ENCODE measurements at regions not wholly inside any gene's neighbourhood (a gene's known extent, or its start where the extent isn't known, plus 50 kb on each side); places are given as distances from the start of the nearest gene placed in this dataset.
A peak's percentile ranks its signal among the peaks of the same experiment; 100 is the strongest.
"Not testable (repeated sequence)": the region's sequence is repeated elsewhere in the genome, so short reads cannot be mapped to it uniquely, and the experiment has no call there.

DNA sequence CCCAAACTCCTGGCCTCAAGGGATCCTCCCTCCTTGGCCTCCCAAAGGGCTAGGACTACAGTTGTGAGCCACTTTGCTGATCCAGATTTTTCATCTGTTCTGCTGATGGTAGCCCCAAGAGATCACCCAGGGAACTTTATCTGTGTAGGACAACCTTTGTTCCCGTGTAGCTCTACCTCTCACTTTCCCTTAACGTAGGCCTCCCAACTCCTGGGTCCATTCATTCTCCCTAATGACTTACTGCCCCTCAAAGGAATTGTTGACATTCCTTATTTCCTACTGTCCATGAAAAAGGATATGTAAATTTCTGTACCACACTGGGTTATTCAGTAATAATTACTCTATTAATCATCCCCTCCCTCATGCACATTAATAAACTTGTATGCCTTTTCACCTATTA, 51.0 kb upstream of the PHF24 start:
- no peak for DNase-seq

DNA sequence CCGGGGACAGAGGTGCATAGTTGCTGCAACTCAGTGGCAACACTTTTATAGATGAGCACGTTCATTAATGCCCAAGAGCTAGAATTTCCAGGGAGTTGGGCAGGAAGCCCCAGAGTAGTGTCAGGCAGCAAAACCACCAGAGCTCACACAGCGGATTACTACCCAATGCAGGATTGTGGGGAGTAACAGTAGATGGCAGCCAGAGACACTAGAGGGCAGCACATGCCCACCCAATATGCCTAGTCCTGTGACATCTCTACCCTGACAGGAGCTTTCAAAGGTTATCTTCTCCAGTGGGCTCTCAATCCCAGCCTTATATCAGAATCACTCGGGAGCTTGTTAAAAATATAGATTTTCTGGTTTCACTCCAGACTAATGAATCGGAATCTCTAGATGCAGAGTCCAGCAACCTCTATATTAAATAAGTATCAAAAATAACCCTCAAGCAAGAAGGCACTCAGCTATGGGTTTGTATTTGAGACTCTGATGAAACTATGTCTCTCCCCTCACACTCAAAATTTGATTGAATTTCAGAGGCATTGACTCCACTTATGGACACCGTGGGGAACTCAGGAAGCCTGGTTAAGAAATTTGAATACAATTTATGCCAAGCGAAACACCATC, 58.4 kb upstream of the PHF24 start:
- peak; percentile 83 for DNase-seq

DNA sequence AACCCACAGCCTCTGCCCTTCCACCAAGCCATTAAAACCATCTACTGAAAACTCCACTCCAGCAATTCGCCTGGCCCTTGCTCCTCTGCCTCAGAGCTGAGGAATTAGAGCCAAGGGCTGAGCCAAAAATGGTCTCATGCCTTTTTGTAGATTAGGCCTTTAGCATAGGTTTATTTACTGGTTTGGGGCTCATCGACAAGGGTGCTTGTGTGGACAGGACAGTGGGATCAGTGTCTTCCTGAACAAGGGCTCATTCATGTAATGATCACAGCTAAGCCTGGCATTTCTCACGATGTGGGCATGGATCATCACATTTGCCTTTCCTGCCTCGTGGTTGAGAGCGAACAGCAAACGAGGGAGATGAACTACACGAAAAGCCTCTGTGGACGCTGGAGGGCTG, 59.2 kb upstream of the PHF24 start:
- no peak for DNase-seq

DNA sequence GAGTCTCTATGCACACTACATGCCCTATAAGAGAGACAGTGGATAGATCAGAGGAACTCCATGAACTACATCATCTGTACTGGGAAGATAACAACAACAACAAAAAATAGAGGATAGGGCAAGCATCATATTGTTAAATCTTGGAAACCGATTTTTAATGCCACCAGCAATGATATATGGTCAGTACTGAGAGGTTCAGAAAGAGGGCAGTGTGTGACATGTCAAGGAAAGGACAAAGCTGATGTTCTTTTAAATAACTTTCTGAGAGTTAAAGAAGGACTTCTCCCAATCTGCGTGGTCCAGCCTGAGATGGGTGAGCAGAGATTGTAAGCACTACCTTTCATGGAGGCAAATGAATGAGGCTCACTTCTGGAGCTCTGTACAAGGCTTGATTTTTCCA, 62.0 kb upstream of the PHF24 start:
- no peak for DNase-seq

DNA sequence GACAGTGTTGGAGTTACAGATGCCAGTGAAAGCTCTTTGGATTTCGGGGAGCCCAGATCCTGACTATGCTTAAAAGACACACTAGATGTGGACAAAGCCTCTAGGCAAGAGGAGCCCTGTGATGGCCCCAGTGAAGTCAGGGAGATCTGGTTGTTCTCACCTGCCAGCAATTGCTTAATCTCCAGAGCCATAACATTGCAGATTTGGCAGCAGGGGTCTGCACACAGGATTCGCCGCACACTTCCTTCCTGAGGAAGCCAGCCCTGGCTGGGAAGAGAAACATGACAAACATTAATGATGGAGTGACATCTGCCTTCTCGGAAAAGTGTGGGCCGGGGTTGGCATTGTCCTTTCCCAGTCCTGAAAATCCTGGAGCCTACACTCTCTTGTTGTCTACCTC, 65.2 kb upstream of the PHF24 start:
- no peak for DNase-seq

DNA sequence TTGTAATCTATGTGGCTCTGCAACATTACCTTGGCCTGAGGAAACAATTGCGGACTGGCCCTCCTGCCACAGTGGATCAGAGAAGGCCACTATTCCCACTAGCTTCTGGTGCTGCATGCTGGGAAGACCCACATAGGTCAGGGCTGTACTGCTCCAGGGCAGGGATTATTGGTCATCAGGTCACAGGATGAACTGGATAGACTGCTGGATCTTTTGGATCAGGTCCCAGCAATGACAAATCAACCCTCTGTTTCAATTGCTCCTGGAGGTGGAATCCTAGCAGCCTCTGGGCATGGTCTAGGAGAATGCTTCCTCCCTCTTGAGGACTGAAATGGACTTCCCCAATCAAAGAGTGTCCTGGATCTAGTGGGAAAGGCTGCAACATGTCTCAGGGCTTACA, 66.7 kb upstream of the PHF24 start:
- DNase-seq = no peak

DNA sequence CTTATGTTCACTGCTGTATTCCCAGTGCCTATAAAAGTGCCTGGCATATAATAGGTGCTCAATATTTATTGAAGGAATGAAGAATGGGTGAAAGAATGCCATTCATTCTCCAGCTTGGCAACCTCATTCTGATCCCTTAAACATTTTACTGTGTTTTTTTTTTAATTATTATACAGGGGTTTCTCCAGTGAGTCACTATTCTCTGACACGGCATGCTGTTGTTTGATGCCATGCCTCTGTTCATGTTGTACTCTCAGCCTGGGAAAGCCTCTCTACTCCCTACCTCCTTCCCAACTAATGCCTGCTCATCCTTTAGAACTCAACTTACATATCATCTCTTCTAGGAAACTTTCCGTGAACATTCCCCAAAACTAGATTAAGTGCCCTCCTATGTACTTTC, 70.2 kb upstream of the PHF24 start:
- no peak for DNase-seq

DNA sequence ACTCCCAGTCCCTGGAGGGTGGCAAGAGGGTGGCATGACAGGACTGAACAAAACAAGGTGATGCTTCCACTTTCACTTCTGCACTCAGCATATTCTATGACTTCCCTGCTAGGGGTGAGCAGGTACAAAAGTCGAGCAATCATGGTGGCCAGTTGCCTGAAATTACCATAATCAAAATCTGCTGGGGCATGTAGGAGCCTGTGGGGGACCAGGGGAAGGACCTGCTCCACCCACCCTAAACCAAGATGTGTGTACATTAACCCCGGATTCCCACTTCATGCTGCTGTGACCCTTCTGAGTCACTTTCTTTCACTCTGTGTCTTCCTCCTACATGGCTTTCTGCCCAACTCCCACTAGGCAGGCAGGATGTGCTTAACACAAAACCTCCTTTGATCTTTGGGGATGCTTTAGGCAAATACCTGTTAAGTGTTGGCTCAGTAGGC, 73.3 kb upstream of the PHF24 start:
- no peak for DNase-seq

DNA sequence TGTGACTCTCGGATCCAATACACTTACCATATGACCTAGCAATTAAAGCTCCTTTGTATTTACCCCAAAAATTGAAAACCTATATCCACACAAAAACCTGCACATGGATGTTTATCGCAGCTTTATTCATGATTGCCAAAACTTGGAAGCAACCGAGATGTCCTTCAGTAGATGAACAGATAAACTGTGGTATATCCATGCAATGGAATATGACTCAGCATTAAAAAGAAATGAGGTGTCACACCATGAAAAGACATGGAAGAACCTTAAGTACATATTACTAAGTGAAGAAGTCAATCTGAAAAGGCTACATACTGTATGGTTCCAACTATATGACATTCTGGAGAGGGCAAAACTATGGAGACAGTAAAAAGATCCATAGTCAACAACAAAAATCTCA, 82.0 kb upstream of the PHF24 start:
- DNase-seq = no peak

DNA sequence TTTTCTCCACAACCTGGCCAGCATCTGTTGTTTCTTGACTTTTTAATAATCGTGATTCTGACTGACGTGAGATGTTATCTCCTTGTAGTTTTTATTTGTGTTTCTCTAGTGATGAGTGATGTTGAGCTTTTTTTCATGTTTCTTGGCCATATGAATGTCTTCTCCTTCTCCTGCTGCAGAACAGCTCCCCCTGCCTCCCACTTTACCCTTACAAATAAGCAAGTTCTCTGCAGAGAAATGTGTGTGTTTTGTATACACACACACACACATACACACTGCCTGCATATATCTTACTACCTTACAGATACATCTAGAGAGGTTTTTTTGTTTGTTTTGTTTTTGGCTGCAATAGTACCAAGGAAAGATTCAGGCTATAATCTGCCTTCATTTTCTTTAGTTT, 88.7 kb upstream of the PHF24 start:
- no peak for DNase-seq

DNA sequence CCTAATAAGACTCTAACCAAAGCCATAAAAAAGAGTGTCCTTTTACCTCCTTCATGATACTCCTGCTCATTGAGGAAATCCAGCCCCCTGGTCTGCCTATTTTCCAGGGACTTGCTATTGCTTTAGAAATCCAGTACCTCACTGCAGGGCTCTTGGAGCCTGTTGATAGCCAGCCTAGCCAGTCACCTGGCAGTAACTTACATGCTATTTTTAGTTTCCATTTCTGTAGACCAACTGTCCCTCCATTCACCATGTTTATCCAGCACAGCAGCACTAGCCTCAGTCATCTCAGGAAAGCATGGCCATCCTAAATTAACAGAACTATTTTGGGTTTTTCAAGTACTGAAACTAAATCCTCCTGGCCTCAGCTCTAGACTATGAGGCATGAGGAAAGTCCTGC, 91.5 kb upstream of the PHF24 start:
- no peak for DNase-seq

DNA sequence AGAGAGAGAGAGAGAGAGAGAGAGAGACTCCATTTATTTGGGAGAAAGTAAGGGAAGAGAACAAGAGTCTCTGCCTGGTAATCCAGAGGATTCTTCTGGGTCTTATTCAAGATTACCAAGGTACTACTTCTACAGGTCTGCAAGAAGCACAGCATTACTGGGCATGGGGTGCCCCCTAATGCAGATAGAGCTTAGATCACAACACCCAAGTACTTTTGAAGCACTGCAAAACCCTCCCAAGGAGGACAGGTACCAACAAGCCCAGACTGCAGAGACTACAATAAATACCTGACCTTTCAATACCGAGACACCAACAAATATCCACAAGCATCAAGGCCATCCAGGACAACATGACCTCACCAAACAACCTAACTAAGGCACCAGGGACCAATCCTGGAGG, 94.7 kb upstream of the PHF24 start:
- no peak for DNase-seq

DNA sequence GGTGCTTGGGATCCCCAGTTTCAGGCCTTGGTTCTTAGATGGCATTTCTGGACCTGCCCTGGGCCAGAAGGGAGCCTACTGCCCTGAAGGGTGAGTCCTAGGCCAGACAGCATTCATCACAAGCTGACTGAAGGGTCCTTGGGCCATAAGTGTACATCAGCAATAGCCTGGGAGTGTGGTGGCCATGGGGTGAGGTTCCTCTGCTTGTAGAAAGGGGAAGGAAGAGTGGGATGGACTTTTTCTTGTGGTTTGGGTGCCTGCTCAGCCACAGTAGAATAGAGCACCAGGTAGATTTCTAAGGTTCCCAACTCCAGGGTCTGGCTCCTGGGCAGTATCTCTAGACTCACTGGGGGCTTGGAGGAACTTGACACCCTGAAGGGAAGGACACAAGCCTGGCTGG, 95.2 kb upstream of the PHF24 start:
- no peak for DNase-seq

DNA sequence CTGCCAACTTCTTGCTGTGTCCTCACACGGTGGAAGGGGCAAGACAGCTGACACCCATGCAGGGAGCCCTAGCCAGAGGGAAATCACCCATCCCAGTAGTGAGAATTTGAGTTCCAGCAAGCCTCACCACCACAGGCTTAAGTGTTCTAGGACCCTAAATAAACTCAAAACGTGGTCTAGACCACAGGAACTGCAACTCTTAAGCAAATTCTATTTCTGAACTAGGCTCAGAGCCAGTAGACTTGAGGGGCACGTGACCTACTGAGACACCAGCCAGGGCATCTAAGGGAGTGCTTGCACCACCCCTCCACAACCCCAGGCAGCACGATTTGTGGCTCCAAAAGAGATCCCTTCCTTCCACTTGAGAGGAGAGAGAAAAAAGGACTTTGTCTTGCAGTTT, 96.0 kb upstream of the PHF24 start:
- DNase-seq = no peak

DNA sequence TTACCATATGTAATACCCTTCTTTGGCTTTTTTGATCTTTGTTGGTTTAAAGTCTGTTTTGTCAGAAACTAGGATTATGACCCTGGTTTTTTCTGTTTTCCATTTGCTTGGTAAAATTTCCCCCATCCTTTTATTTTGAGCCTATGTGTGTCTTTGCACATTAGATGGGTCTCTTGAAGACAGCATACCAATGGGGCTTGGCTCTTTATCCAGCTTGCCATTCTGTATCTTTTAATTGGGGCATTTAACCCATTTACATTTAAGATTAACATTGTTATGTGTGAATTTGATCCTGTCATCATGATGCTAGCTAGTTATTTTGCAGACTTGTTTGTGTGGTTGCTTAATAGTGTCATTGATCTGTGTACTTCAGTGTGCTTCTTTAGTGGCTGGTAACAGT, 103.1 kb upstream of the PHF24 start:
- DNase-seq = not testable (repeated sequence)

DNA sequence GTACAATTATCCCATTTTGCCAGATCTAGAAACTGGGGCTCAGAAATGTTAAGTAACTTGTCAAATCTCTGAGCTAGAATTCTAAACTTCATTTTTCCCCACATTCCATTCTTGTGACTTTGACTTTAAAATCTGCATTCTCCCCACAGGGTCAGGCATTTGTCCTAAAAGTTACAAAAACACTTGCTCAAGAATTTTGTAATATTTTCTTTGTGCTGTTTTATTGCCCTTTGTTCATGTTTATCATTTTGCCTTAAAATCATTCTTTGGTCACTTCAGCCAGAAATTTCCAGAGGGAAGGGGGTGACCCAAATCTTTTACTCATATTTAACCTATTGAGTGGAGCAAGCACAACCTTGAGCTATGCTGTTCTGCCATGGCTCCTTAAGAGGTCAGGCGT, 120.1 kb upstream of the CCL21 start:
- no peak for DNase-seq

DNA sequence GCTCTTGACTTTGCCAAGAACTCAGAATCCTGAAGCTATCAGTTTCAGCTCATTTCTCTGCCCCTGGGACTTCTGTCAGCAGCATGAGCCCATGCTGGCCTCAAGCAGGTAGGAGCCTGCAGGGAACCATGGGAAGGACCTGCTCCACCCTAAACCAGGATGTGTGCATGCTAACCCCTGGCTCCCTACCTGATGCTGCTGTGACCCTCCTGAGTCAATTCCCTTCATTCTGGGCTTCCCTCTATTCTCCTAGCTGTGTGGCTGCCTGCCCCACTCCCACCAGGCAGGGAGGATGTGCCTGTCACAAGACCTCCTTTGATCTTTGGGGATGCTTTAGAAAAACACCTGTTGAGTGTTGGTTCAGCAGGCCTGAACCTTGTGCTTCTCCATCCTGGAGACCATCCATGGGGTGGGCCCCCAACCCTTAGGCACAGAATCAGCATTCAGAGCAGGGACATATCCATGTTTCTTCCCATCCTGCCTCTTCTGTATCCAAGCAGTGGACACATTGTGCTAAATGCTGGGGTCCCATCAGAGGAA, 117.1 kb upstream of the CCL21 start:
- no peak for DNase-seq

DNA sequence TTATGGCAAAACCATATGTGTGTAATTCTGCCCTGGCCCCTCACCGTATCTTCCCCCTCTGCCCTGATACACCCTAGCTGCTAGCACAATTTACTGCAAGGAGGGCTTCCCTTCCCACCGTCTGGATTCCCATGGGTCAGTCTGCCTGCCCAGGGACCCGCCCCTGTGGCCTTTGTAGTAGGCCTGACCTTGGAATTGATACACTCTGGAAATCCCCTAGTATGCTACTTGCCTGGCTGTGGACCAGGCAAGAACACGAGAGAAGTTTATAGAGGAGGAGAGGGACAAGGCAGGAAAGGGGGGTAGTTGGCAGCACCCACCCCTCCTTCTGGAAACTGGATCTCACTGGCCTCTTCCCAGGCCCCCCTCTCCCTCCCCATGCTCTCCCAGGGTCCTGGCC, 115.8 kb upstream of the CCL21 start:
- no peak for DNase-seq

DNA sequence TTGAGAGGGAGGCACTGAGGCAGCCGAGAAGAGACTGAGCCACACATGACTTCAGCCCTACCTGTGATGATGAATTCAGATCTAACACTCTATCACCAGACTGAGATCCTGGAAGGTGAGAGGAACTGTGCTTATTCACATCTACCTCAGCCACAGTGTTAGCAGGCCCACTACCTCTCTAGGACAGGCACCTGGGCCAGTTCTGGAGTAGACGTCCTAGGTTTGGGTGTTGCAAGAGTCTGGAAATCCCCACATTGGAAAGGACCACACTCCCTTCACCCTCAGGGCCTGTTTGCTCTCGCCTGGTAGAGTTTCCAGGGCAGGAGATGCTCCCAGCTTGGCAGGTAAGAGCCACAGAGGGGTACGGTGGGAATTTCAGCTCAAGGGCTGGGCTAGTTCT, 113.8 kb upstream of the CCL21 start:
- DNase-seq = no peak

DNA sequence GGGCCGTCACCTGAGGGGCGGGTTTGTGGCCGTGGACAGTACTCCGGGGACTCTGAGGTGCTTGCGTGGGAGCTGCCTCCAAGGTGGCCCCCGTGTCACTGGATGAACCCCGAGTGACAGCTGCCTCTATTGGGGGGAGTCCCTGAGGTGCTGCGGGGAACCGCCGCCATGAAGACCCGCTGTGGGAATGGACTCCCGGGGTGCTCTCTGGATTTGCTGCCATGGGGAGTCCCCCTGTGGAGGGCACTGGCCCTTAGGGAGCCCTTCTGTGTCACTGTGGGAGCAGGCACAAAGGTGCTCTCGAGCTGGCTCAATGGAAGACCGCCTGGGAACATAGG, 100.2 kb upstream of the CCL21 start:
- no peak for DNase-seq

DNA sequence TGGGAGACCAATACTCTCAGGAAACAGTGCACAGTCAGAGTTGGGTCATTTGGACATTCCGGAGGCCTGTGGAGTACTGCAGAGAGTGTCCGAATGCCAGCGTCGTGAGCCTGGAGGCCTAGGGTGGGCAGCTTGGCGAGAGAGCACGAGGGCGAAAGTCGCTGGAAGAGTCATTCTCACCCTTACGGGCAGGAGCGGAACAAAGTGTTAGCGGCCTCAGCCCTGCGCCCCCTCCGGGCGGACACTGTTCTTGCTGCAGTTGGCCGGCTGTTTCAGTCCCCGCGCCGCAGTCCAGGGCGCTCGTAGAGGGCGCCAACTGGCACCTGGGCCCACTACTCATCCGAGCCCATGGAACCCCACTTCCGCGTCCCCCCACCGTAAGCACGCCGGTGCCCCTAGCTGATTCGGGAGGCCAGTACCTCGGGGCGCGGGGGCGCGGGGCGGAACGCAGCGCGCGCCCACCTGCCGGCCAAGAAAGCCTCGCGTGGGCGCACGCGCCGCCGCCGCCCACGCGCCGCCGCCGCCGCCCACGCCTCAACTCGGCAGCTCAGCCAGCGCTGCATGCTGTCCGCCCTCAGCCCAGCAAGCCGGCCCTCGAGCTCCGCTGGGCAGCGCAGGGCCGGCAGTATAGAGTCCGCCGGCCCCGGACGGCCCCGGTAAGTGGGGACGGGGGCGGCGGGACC, 99.7 kb upstream of the CCL21 start:
- DNase-seq = peak; percentile 19

DNA sequence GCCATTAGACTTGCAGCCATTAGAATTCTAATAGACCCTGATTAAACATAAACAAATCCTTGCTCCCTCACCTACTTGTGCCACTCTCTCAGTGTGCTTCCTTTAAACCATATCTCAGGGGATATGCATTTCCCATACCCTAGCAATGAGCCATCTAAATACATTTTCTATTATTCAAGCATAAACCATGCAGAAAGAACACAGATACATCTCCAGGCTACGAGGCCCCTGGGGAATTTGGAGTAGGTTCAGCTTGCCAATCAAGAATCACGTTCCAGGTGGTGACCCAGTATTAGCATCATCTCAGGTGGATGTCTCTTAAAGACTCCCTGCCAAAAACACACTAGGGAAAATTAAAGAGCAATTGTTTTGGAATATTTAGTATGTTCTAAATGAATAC, 93.0 kb upstream of the CCL21 start:
- DNase-seq = no peak

DNA sequence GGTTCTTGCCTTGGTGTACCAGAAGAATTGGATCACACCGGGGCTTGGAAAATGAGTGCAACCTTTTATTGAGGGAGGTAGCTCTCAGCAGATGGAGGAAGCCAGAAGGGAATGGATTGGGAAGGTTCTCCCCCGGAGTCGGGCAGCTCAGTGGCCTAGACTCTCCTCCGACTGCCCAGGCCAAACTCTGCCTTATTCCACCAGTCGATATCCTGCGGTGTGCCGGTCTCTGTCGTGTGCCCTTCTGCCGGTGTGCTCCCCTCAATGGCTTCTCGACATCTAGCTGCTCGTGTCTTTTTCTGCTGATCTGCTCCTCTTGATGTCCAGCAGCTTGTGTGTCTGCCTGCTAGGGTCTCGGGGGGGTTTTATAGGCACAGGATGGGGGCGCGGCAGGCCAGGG, 87.4 kb upstream of the CCL21 start:
- DNase-seq = no peak

DNA sequence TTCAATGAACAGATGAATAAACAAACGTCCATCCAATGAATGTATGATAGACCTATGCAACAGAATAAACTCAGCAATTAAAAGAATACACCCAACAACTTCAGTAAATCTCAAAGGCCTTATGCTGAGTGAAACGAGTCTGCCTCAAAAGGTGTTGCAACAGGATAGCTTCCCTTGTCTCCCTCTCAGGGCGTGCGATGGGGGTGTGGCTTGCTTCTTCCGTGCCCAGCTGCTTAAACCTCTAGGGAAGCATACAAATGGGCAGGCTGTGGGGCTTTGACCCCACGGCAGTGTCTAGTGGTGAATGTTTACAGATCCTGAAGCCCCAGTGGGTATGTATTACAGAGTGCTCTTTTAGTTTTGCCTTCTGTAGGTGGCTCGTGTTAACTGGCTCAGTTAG, 87.0 kb upstream of the CCL21 start:
- no peak for DNase-seq

DNA sequence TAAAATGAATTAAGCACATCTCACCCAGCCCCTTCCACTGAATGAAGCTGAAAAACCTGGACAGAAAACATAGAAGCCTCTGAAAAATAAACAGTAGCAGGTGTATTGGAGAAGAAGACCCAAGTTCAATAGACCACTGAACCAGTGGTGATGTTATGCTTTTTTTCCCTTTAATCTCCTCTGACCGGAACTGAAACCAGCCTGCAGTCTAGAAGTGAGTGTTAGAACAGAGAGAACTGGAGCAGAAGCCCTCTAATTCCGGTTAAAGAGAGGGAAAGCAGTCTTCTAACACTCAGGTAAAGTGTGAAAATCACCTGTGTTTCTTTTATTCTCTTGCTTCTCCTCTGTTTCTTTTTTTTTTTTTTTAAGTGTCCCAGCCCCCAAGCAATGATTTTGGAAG, 83.5 kb upstream of the CCL21 start:
- DNase-seq = no peak
